Ishikawa (cell line): ENCODE measurements at regions not wholly inside any gene's neighbourhood (a gene's known extent, or its start where the extent isn't known, plus 50 kb on each side); places are given as distances from the start of the nearest gene placed in this dataset.

Experiments used
- CEBPB ChIP-seq: IDR thresholded peaks from 2 replicates; pipeline ENCODE4 v1.6.1; 2012
- EP300 ChIP-seq: IDR thresholded peaks from 2 replicates; pipeline ENCODE4 v1.6.1; 2012; ENCODE audit warnings: borderline replicate concordance
- FOXM1 ChIP-seq: IDR thresholded peaks from 2 replicates; pipeline ENCODE4 v1.6.1; 2012; ENCODE audit warnings: low read depth, borderline replicate concordance
- RAD21 ChIP-seq: IDR thresholded peaks from 2 replicates; pipeline ENCODE4 v1.6.1; 2012; ENCODE audit warnings: low read depth
- REST ChIP-seq: IDR thresholded peaks from 2 replicates; pipeline ENCODE4 v1.6.1; 2012; ENCODE audit warnings: low read depth, mild to moderate bottlenecking
- TAF1 ChIP-seq: IDR thresholded peaks from 2 replicates; pipeline ENCODE4 v1.6.1; 2012; ENCODE audit warnings: low read depth, mild to moderate bottlenecking
- TCF12 ChIP-seq: IDR thresholded peaks from 2 replicates; pipeline ENCODE4 v1.6.1; 2012; ENCODE audit warnings: low read depth
- TEAD4 ChIP-seq: IDR thresholded peaks from 2 replicates; pipeline ENCODE4 v1.6.1; 2012
- YY1 ChIP-seq: IDR thresholded peaks from 2 replicates; pipeline ENCODE4 v1.6.1; 2012; ENCODE audit warnings: low read depth
- ZBTB7A ChIP-seq: IDR thresholded peaks from 2 replicates; pipeline ENCODE4 v1.6.1; 2012; ENCODE audit warnings: low read depth
- TF ChIP-seq, protein P1 (sequence below): IDR thresholded peaks from 2 replicates; pipeline ENCODE4 v1.6.1; 2012

- TF ChIP-seq CEBPB (no peak), REST (no peak), TAF1 (no peak), TEAD4 (no peak), RAD21 (no peak), YY1 (no peak), EP300 (no peak), TCF12 (no peak), FOXM1 (no peak), ZBTB7A (no peak)
- TF ChIP-seq, protein P1, sequence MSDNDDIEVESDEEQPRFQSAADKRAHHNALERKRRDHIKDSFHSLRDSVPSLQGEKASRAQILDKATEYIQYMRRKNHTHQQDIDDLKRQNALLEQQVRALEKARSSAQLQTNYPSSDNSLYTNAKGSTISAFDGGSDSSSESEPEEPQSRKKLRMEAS = no peak
Measured at GRCh38 chr18:73950116-73950700, 197.4 kb downstream of the FBXO15 start.
